GM12878 (cell line): ENCODE measurements at regions not wholly inside any gene's neighbourhood (a gene's known extent, or its start where the extent isn't known, plus 50 kb on each side); places are given as distances from the start of the nearest gene placed in this dataset.

ENCODE experiments used
- ATAC-seq: fragments of 200-7000 bp; cut with Tn5 transposase; 3 replicates; pipeline ENCODE4 v1.9.1; 2020; ENCODE audit warnings: mild to moderate bottlenecking, moderate library complexity
- BruUV-seq: library from RNA; stranded (reverse); fragments of 400-500 nt; replicated peaks from 2 replicates; lab custom pipeline; 2021; lab: Mats Ljungman, UMichigan
- CTCF ChIA-PET: fragments of 300-600 bp; sonication (Branson Sonifier 250); formaldehyde crosslinking; extraction: SDS; loops from one replicate; lab custom pipeline; 2021; ENCODE audit warnings: inconsistent platforms; lab: Yijun Ruan, JAX
- POLR2A ChIA-PET: fragments of 350-600 bp; formaldehyde crosslinking; extraction: SDS; loops from one replicate; lab custom pipeline; 2021; ENCODE audit warnings: inconsistent platforms; lab: Charles Lee
- RAD21 ChIA-PET: fragments of 300-600 bp; sonication (Branson Sonifier 250); formaldehyde crosslinking; loops from one replicate; lab custom pipeline; 2023; ENCODE audit warnings: antibody characterized with exemption; ENCODE audit not compliant: unreplicated experiment; lab: Charles Lee
- SMC1A ChIA-PET: fragments of 300-600 bp; sonication (Branson Sonifier 250); formaldehyde crosslinking; loops from one replicate; lab custom pipeline; 2023; ENCODE audit not compliant: unreplicated experiment, uncharacterized antibody; lab: Charles Lee
- DNase-seq: peaks from one replicate; pipeline ENCODE4 v3.0.0-alpha.2; 2011; ENCODE audit warnings: low read depth, low spot score
- FAIRE-seq: peaks from 3 replicates; lab custom pipeline; 2011; peaks lifted over from hg19 to GRCh38; lab: Jason Lieb, UNC
- H2AFZ ChIP-seq: 2 replicates; pipeline ENCODE4 v1.6.0; 2011; ENCODE audit warnings: low read depth, low read length, control low read depth; ENCODE audit not compliant: control insufficient read depth
- H3K27ac ChIP-seq: 2 replicates; pipeline ENCODE4 v1.5.1; 2011; ENCODE audit warnings: control low read depth; ENCODE audit not compliant: control insufficient read depth, insufficient read depth
- H3K27me3 ChIP-seq, 2 experiments: replicated peaks in 1 of 2; 2 replicates each; pipeline versions ENCODE4 v1.6.0 to v1.6.1; 2011; ENCODE audit warnings: low read length in 1 of 2; ENCODE audit not compliant: control insufficient read depth in 2 of 2, insufficient read depth in 2 of 2
- H3K36me3 ChIP-seq, 2 experiments: 2 replicates each; pipeline ENCODE4 v1.5.1; 2011; ENCODE audit warnings: low read length in 1 of 2; ENCODE audit not compliant: control insufficient read depth in 2 of 2, insufficient read depth in 2 of 2
- H3K4me1 ChIP-seq: 2 replicates; pipeline ENCODE4 v1.6.1; 2011; ENCODE audit warnings: mild to moderate bottlenecking, low read length, moderate library complexity, mixed read lengths; ENCODE audit not compliant: control insufficient read depth, insufficient read depth
- H3K4me2 ChIP-seq: 2 replicates; pipeline ENCODE4 v1.6.0; 2011; ENCODE audit warnings: control low read depth; ENCODE audit not compliant: control insufficient read depth, insufficient read depth
- H3K4me3 ChIP-seq: fragments of 200-600 bp; sonication (generic); 2 replicates; pipeline ENCODE4 v1.5.1; 2016
- H3K79me2 ChIP-seq: 2 replicates; pipeline ENCODE4 v1.6.0; 2011; ENCODE audit warnings: low read length; ENCODE audit not compliant: control insufficient read depth, insufficient read depth
- H3K9ac ChIP-seq: 2 replicates; pipeline ENCODE4 v1.8.0; 2011; ENCODE audit warnings: low read length, control low read depth, mixed read lengths; ENCODE audit not compliant: control insufficient read depth, insufficient read depth
- H3K9me3 ChIP-seq: replicated peaks from 3 replicates; pipeline ENCODE4 v1.5.1; 2011; ENCODE audit warnings: mild to moderate bottlenecking, low read length; ENCODE audit not compliant: control insufficient read depth, insufficient read depth
- H4K20me1 ChIP-seq: 2 replicates; pipeline ENCODE4 v1.6.0; 2011; ENCODE audit not compliant: control insufficient read depth, insufficient read depth
- EED ChIP-seq: sonication (generic); IDR thresholded peaks from 2 replicates; pipeline ENCODE4 v1.6.1; 2016; ENCODE audit warnings: antibody characterized with exemption, low read depth
- ETV6 ChIP-seq, 2 experiments: fragments of 450-650 bp in 1 of 2; IDR thresholded peaks in 1 of 2; conservative IDR thresholded peaks in 1 of 2; 2 replicates each; pipeline ENCODE4 v1.6.1; 2014; ENCODE audit warnings: antibody characterized with exemption in 1 of 2, borderline replicate concordance in 1 of 2, low read depth in 1 of 2, mild to moderate bottlenecking in 1 of 2, moderate library complexity in 1 of 2
- HDAC6 ChIP-seq: fragments of 200-600 bp; sonication (generic); IDR thresholded peaks from one replicate; pipeline ENCODE4 v1.8.0; 2017; ENCODE audit warnings: antibody characterized with exemption; ENCODE audit not compliant: unreplicated experiment
- NRF1 ChIP-seq: conservative IDR thresholded peaks from 2 replicates; pipeline ENCODE4 v1.6.1; 2011; ENCODE audit warnings: mild to moderate bottlenecking, low read depth, low read length, improper control_type of control experiment
- RCOR1 ChIP-seq: conservative IDR thresholded peaks from 2 replicates; pipeline ENCODE4 v1.6.1; 2012; ENCODE audit warnings: low read depth, low read length, improper control_type of control experiment
- RELA ChIP-seq: fragments of 450-650 bp; IDR thresholded peaks from 2 replicates; pipeline ENCODE4 v1.8.0; 2014; ENCODE audit warnings: borderline replicate concordance; ENCODE audit not compliant: partially characterized antibody
- YBX1 ChIP-seq: fragments of 450-650 bp; IDR thresholded peaks from 2 replicates; pipeline ENCODE4 v1.6.1; 2016; ENCODE audit warnings: antibody characterized with exemption
- ZZZ3 ChIP-seq: IDR thresholded peaks from 2 replicates; pipeline ENCODE4 v1.6.1; 2011; ENCODE audit warnings: low read depth; ENCODE audit not compliant: control insufficient read depth, insufficient read length
- WGBS: methylation state at CpG from one replicate; pipeline ENCODE4 v1.1.6; 2016; ENCODE audit warnings: low lambda C conversion rate; ENCODE audit not compliant: insufficient replicate concordance, insufficient coverage; ENCODE audit errors: missing lambda C conversion rate; 5-methylcytosine and 5-hydroxymethylcytosine counted together
- in situ Hi-C: fragments of 300-500 bp; cut with MboI; formaldehyde crosslinking; loops from 9 replicates; pipeline ENCODE4 v1.14.3; 2018; ENCODE audit warnings: mixed read lengths
- intact Hi-C: fragments of 100-400 bp; cut with micrococcal nuclease; formaldehyde crosslinking; loops from one replicate; pipeline ENCODE4 v1.14.2; 2022; ENCODE audit not compliant: unreplicated experiment
- TF ChIP-seq, protein P1 (sequence below): fragments of 150-350 bp; IDR thresholded peaks from 2 replicates; pipeline ENCODE4 v1.6.1; 2016; ENCODE audit warnings: low read depth, low read length
- TF ChIP-seq, protein P2 (sequence below): fragments of 450-650 bp; formaldehyde crosslinking; IDR thresholded peaks from 2 replicates; pipeline ENCODE4 v1.4.0; 2022; ENCODE audit warnings: mild to moderate bottlenecking, moderate library complexity
- TF ChIP-seq, protein P3 (sequence below): fragments of 450-650 bp; IDR thresholded peaks from 2 replicates; pipeline ENCODE4 v1.6.1; 2016; ENCODE audit warnings: mild to moderate bottlenecking
- TF ChIP-seq, protein P4 (sequence below): fragments of 450-650 bp; IDR thresholded peaks from 2 replicates; pipeline ENCODE4 v1.6.1; 2017; ENCODE audit warnings: antibody characterized with exemption, mild to moderate bottlenecking, moderate library complexity

DNA sequence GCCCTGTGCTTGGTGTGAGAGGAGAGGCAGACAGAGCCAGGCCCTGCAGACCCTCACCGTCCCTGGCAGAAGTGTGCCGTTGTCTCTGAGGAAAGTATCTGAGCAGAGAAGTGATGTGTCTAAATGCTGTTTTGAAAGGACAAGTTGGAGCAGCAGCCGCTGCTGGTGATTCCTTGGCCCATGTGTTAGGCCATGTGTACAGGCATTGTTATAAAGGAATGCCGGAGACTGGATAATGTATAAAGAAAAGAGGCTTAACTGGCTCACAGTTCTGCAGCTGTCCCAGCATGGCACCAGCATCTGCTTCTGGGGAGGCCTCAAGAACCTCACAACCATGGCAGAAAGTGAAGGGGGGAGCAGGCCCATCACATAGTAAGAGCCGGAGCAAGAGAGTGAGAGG lies 334.6 kb upstream of the ATP10A start:
- ChIA-PET RAD21 (no interaction called here), CTCF (no interaction called here), SMC1A (no interaction called here), POLR2A (no interaction called here)
- TF ChIP-seq, protein P1, sequence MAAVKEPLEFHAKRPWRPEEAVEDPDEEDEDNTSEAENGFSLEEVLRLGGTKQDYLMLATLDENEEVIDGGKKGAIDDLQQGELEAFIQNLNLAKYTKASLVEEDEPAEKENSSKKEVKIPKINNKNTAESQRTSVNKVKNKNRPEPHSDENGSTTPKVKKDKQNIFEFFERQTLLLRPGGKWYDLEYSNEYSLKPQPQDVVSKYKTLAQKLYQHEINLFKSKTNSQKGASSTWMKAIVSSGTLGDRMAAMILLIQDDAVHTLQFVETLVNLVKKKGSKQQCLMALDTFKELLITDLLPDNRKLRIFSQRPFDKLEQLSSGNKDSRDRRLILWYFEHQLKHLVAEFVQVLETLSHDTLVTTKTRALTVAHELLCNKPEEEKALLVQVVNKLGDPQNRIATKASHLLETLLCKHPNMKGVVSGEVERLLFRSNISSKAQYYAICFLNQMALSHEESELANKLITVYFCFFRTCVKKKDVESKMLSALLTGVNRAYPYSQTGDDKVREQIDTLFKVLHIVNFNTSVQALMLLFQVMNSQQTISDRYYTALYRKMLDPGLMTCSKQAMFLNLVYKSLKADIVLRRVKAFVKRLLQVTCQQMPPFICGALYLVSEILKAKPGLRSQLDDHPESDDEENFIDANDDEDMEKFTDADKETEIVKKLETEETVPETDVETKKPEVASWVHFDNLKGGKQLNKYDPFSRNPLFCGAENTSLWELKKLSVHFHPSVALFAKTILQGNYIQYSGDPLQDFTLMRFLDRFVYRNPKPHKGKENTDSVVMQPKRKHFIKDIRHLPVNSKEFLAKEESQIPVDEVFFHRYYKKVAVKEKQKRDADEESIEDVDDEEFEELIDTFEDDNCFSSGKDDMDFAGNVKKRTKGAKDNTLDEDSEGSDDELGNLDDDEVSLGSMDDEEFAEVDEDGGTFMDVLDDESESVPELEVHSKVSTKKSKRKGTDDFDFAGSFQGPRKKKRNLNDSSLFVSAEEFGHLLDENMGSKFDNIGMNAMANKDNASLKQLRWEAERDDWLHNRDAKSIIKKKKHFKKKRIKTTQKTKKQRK: no peak
- TF ChIP-seq, protein P2, sequence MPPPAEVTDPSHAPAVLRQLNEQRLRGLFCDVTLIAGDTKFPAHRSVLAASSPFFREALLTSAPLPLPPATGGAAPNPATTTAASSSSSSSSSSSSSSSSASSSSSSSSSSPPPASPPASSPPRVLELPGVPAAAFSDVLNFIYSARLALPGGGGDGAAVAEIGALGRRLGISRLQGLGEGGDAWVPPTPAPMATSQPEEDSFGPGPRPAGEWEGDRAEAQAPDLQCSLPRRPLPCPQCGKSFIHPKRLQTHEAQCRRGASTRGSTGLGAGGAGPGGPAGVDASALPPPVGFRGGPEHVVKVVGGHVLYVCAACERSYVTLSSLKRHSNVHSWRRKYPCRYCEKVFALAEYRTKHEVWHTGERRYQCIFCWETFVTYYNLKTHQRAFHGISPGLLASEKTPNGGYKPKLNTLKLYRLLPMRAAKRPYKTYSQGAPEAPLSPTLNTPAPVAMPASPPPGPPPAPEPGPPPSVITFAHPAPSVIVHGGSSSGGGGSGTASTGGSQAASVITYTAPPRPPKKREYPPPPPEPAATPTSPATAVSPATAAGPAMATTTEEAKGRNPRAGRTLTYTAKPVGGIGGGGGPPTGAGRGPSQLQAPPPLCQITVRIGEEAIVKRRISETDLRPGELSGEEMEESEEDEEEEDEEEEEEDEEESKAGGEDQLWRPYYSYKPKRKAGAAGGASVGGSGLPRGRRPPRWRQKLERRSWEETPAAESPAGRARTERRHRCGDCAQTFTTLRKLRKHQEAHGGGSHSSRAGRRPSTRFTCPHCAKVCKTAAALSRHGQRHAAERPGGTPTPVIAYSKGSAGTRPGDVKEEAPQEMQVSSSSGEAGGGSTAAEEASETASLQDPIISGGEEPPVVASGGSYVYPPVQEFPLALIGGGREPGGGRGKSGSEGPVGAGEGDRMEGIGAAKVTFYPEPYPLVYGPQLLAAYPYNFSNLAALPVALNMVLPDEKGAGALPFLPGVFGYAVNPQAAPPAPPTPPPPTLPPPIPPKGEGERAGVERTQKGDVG (CRISPR knock-in tag): no peak
- no peak for TF ChIP-seq HDAC6
- no peak for TF ChIP-seq NRF1
- TF ChIP-seq YBX1: no peak
- TF ChIP-seq, protein P3, sequence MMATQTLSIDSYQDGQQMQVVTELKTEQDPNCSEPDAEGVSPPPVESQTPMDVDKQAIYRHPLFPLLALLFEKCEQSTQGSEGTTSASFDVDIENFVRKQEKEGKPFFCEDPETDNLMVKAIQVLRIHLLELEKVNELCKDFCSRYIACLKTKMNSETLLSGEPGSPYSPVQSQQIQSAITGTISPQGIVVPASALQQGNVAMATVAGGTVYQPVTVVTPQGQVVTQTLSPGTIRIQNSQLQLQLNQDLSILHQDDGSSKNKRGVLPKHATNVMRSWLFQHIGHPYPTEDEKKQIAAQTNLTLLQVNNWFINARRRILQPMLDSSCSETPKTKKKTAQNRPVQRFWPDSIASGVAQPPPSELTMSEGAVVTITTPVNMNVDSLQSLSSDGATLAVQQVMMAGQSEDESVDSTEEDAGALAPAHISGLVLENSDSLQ: no peak
- TF ChIP-seq EED: no peak
- no peak for TF ChIP-seq RCOR1
- TF ChIP-seq ZZZ3: no peak
- no peak for TF ChIP-seq ETV6 (conservative IDR thresholded peaks at IDR 0.05 in 1 of 2, IDR thresholded peaks at IDR 0.05 in 1 of 2; ENCODE audit: borderline replicate concordance in 1 of 2, low read depth in 1 of 2)
- no peak for TF ChIP-seq RELA
- TF ChIP-seq, protein P4, sequence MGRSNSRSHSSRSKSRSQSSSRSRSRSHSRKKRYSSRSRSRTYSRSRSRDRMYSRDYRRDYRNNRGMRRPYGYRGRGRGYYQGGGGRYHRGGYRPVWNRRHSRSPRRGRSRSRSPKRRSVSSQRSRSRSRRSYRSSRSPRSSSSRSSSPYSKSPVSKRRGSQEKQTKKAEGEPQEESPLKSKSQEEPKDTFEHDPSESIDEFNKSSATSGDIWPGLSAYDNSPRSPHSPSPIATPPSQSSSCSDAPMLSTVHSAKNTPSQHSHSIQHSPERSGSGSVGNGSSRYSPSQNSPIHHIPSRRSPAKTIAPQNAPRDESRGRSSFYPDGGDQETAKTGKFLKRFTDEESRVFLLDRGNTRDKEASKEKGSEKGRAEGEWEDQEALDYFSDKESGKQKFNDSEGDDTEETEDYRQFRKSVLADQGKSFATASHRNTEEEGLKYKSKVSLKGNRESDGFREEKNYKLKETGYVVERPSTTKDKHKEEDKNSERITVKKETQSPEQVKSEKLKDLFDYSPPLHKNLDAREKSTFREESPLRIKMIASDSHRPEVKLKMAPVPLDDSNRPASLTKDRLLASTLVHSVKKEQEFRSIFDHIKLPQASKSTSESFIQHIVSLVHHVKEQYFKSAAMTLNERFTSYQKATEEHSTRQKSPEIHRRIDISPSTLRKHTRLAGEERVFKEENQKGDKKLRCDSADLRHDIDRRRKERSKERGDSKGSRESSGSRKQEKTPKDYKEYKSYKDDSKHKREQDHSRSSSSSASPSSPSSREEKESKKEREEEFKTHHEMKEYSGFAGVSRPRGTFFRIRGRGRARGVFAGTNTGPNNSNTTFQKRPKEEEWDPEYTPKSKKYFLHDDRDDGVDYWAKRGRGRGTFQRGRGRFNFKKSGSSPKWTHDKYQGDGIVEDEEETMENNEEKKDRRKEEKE: no peak
- no peak for FAIRE-seq
- in situ Hi-C loops: no loop called here
- H3K27me3 ChIP-seq: no peaks in the 10 kb centered on the region
- intact Hi-C loops: no loop called here
- no peak overlapping the region for H3K4me2 ChIP-seq
- no peak overlapping the region for H3K9ac ChIP-seq
- H3K4me1 ChIP-seq: no peaks in the 10 kb centered on the region
- no peak overlapping the region for H2AFZ ChIP-seq
- H3K36me3 ChIP-seq: no peaks in the 10 kb centered on the region
- no peaks in the 10 kb centered on the region; the same call in 2 of the 3 replicates for H3K9me3 ChIP-seq
- WGBS: 42% methylated on average over 5 of the region's 5 CpGs
- no TSS peak for BruUV-seq
- DNase-seq: no peak
- H3K4me3 ChIP-seq: no peak overlapping the region
- no peaks in the 10 kb centered on the region for H4K20me1 ChIP-seq
- no peak for ATAC-seq
- no peaks in the 10 kb centered on the region for H3K79me2 ChIP-seq
- no peak overlapping the region for H3K27ac ChIP-seq
